GM21737 (cell line): ENCODE measurements at regions not wholly inside any gene's neighbourhood (a gene's known extent, or its start where the extent isn't known, plus 50 kb on each side); places are given as distances from the start of the nearest gene placed in this dataset.
"Not testable (repeated sequence)": the region's sequence is repeated elsewhere in the genome, so short reads cannot be mapped to it uniquely, and the experiment has no call there.

Source experiments
- ATAC-seq: cut with Tn5 transposase; IDR thresholded peaks from one replicate; pipeline ENCODE4 v1.9.1; 2021; ENCODE audit warnings: mild to moderate bottlenecking, moderate library complexity; ENCODE audit not compliant: unreplicated experiment

DNA sequence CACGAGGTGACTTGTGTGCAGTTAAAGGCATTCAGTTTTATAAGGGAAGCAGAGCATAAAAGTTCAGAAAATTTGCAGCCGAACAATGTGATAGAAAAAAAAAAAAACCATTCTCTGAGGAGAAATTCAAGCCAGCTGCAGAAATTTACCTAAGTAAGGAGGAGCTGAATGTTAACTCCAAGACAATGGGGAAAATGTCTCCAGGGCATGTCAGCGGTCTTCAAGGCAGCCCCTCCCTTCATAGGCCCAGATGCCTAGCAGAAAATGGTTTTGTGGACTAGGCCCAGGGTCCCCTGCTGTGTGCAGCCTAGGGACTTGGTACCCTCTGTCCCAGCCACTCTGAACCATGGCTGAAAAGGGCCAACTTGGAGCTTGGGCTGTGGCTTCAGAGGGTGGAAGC is 1764.0 kb downstream of the C4orf33 start:
- ATAC-seq, result no peak

DNA sequence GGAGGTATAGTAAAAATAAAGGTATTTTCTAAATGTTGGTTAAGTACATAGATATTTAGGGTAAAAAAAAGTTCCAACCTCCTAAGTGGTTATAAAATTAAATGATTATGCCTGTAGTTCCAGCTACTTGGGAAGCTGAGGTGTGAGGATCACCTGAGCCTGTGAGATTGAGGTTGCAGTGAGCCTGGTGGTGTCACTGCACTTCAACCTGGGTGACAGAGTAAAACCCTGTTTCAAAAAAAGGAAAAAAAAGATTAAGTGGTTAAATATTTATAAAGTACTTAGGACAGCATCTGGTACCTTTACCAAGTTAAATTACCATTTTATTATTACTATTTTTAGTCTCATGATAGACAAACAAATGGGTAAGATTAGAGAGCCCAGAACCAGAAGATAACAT is 1801.0 kb downstream of the C4orf33 start:
- no peak for ATAC-seq

DNA sequence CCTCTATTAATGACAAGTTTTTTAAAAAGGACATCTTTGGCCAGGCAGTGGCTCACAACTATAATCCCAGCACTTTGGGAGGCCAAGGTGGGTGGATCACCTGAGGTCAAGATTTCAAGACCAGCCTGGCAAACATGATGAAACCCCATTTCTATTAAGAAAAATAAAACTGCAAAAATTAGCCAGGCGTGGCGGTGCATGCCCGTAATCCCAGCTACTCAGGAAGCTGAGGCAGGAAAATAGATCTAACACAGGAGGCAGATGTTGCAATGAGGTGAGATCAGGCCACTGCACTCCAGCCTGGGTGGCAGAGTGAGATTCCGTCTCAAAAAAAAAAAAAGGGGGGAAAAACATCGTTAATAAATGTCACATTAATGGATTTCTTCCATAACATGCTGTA is 1805.4 kb downstream of the C4orf33 start:
- ATAC-seq, result no peak

DNA sequence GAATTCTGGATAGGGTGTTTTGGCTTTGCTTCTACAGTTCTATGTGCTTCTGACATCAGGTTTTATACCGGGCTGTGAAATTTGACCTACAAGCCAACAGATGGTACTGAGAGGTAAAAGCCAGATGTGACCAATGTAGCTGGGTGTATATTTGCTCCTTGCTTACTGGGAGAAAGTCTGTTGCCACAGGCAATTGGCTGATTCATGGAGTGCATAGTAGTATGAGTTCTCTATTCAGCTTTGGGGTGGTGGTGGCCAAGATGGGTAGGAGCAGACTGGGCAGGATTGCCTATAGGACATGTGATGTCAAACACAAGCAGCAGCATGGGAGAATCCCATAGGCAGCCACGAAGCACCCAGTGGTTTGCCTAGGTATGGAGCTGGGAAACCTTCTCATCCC is 1827.0 kb downstream of the C4orf33 start:
- ATAC-seq, result no peak

DNA sequence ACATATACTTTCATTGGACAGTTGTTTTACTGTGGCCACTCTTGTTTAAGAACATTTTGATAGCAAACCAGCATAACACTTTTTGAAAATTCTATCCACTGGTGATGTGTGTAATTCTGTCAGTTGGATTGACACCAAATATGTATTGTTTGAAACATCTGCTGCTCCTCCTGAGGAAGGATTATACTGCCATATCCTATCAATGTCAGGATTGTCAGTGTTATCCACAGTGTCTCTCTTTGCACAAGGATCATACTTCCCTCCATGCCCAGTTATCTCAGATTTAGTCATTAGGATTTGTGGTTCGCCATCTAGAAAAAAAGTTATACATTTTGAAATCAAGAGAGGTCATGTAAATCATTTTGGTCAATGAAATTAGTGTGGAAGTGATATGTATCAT is 1859.6 kb downstream of the C4orf33 start:
- ATAC-seq, result no peak

DNA sequence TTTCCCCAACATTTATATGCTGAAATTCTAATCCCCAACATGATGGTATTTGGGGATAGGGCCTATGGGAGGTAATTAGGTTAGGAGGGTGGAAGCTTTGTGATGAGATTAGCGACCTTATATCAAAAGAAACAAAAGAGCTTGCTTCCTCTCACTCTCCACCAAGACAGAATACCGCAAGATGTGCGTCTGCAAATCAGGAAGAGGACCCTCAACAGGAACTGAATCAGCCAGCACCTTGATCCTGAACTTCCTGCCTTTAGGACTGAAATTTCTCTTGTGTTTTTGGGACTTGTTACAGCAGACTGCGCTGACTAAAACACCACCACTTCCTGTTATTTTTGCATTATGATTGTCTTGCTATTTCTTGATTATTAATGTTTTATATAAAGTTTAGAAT is 1889.4 kb downstream of the C4orf33 start:
- no peak for ATAC-seq

DNA sequence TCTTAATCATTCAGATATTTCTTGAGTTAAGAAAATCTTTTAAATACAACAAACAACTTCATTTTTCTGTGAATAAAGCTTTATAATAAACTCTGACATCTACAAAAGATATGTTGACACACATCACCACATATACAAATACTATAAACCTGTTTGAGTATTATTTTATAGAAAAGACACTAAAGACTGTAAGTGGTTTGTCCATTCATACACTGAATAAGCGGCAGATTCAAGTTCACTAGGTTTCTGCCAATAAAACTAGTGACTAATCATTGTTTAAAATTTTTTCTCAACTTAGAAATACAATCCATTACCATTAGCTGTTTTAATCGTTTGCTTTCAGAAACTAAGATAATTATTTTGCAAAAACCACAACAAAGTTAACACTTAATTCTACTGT is 1900.0 kb downstream of the C4orf33 start:
- no peak for ATAC-seq

DNA sequence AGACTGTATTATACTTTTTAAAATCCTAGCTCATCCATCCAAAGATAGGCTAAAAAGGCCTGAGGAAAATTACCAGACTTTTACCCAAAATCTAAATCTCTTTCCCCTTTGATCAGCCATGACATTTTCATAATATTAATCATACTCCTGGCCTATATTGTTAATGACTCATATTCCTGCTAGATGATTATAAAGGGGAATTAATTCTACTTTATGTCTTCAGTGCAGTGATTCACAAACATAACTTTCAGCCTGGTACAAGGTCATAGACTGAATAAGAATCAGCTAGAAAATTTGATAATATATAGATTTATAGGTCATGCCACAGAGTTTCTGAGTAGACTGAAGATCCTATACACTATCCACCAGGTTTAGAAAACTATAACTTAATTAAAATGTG is 1905.4 kb downstream of the C4orf33 start:
- ATAC-seq, result no peak

DNA sequence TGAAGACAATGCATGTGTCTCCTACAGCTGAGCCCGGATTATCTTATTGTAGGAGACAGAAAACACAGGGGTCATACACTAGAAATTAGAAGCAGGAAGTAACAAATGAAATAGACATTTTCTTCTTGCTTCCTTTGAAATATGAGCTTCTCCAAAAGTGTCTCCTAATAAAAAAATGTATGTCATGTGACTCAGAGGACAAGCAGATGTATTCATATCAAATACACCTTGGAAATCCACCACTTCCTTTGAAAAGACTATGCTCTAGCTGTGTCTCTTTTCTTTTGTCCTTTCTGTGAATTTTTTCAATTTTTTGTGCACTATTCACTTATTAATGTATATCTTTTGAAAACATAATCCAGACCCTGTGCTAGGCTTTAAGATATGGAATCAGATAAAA is 1906.2 kb downstream of the C4orf33 start:
- no peak for ATAC-seq

DNA sequence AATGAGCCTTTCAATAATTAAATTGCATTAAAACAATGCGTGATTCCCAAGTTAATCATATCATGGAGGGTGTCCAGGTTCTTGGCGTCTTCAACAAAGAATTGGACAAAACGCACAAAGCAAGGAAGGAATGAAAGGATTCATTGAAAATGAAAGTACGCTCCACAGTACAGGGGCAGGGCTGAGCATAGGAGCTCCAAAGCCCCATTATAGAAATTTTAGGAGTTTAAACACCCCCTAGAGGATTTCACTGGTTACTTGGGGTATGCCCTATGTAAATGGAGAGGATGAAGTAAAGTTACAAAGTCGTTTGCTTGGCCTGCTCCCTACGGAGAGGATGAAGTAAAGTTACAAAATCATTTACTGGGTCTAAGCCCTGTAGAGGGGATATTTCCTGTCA is 1910.4 kb downstream of the C4orf33 start:
- no peak for ATAC-seq

DNA sequence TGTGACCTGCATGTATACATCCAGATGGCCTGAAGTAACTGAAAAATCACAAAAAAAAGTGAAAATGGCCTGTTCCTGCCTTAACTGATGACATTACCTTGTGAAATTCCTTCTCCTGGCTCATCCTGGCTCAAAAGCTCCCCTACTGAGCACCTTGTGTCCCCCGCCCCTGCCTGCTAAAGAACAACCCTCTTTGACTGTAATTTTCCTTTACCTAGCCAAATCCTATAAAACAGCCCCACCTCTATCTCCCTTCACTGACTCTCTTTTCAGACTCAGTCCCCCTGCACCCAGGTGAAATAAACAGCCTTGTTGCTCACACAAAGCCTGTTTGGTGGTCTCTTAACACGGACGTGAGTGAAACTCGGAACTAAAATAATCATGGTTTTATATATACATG is 1916.0 kb downstream of the C4orf33 start:
- ATAC-seq, result not testable (repeated sequence)

DNA sequence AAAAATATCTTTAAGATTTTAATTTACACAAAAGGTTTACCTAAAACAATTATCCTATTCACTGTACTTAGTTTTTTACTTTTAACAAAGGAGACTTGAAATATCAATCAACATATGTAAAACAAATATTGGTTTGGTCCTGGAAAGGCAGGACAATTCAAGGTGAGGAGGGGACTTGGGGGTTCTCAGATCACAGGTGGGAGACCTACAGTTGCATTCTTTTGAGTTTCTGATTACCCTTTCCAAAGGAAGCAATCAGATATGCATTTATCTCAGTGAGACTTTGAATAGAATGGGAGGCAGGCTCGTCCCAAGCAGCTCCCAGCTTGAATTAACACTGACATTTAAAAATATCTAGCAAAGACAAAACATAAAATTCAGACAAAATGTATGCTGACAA is 1917.3 kb downstream of the C4orf33 start:
- ATAC-seq, result no peak

DNA sequence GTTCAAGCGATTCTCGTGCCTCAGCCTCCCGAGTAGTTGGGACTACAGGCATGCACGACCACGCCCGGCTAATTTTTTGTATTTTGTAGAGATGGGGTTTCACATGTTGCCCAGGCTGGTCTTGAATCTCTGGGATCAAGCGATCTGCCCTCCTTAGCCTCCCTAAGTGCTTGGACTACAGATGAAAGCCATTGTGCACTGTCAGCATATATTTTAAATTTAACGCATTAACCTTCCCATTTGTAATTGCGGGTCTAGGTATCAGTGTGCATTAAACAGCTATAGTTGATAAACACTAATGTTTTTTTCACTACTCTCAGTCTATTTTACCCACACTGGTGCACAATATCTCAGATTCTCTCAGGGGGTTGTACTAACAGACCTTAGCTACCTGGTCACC is 1930.8 kb downstream of the C4orf33 start:
- ATAC-seq, result no peak

DNA sequence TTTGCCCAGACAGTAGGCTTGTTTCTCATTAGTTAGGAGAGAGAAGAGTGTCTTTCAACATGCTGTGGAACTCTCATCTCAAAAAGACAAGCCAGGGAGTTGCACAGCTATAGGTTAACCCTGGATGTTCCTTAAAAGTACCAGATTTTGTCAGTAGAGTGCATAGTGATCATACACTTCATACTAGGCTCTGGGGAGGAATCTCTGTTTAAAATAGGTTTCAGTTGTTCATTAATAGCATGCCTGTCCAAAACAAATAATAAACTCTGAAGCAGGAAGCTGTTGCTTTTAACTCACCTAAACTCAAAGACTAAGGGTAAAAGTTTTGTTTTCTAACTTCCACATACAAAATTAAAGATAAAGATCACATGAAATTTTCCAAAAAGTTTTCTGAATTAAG is 1948.4 kb downstream of the C4orf33 start:
- ATAC-seq, result no peak

DNA sequence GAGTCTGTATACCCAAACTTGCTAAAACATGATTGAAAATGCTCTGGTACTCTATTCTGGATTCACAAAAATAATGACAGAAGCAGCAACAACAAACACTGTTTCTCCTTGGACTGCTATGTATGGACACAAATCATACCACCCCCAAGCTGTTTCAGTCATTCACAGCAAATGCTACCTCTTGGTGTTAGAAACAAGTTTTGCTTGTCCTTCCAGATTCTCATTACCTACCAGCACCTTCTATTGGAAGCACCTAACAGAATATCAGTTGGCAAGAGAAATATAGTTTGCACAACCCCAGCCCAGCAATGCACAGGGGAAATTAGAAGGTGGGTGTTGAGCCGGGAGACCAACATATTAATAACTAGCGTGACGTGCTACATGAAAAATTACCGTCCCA is 1950.9 kb downstream of the C4orf33 start:
- ATAC-seq, result no peak

DNA sequence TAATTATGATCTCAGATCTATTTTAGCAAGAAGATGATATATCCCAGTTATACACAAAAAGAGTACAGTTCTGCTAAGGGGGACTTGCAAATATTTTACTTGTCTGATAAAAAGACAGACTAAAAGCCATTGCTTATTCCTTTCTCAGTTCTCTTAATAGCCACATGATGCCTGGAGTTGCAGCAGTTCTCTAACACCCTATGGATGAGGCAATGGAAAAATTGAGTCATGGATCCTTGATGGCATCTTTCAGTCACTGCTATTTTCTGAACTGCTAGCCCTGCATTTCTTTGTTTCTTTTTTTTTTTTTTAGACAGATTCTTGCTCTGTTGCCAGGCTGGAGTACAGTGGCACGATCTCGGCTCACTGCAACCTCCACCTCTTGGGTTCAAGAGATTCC is 1956.7 kb downstream of the C4orf33 start:
- no peak for ATAC-seq

DNA sequence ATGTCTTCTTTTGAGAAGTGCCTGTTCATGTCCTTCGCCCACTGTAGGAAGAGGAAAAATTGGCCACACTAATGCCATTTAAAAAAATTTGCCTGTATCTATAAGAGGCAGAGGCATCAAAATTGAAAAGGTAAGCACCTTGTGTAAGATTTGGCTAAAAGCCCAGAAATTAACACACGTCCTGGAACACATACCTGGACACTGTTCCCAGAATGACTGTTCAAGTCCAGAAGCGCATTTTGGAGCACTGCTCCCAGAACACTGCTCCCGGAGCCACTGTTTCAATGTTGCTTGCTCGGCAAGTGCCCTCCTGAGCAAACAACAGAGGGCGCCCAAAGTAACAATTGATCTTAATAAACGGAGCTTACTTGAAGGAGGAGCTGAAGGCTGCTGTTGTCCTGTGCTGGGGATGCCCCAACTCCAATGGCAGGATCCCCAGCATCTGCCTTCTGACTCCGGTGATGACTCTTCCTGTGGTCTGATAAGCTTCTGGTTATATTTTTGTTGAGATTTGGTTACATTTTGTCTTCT is 1958.6 kb downstream of the C4orf33 start:
- ATAC-seq, result no peak

DNA sequence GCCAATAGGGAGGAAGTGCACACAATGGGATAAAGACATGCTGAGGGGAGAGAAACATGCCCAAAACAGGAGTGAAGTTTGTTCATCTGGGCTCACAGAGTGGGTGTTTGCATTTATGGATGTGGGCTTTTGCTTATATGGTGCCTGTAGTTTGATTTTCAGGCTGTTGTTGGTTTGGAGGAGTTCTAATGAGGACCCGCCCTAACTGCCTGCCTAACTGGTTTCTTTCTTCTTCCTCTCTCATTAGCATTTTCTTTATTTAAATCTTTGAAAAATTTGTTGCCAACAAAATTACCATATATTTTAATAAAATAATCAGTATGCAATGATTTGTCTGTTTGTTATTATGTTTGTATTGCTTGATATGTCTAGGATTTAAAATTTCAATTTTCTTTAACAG is 1965.8 kb downstream of the C4orf33 start:
- no peak for ATAC-seq

DNA sequence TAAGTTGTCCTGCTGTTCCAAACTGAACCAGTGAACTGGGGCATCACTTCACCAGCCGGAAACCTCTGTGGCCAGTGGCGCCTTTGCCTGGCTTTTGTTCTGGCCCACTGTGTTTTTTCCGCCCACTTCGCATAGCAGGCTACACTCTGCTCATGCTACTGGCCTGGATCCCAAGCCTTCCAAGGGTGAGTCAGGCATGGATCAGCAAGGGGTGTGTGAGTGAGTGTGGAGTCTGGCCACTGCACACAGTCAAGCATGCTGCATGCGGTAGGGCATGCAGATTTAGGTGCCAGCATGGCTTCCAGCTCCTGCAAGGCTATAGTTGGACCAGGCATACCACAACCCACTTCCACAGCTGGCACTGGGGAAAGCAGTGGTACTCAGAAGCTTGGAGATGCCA is 1967.9 kb downstream of the C4orf33 start:
- no peak for ATAC-seq

DNA sequence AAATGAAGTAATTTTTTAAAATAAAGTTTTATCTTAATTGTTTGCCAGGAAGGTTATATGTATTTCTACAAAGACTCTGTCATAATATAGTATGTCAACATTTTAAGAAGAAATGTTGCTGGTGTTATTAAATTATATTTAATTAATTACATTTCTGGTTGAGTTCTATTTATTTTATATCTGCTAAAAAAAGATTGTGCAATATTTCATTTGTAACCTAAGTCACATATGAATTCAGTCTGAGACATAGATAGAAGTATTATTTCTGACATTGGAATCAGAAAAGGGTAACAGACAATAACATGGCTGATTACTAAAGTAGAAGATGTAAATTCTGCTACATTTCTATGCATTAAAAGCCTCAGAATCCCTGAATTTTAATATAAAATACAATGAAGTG is 1985.1 kb downstream of the C4orf33 start:
- ATAC-seq, result no peak

DNA sequence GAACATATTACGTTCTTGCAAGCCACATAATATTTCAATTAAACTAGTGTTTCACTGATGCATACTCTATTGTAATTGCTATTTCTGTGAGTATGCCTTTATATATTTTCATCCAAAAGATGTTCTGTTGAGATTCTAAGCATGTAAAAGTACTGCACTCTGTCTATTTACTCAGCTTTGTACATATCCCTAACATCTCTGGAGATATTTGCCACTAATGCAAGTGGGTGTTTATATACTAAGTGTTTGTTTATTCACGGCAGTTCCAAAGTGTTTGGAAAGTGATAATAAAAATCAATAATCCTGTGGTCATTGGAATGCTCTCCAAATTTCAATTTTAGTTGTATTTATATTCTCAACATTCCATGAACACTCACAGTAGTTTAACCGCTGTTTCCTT is 1989.0 kb downstream of the C4orf33 start:
- no peak for ATAC-seq

DNA sequence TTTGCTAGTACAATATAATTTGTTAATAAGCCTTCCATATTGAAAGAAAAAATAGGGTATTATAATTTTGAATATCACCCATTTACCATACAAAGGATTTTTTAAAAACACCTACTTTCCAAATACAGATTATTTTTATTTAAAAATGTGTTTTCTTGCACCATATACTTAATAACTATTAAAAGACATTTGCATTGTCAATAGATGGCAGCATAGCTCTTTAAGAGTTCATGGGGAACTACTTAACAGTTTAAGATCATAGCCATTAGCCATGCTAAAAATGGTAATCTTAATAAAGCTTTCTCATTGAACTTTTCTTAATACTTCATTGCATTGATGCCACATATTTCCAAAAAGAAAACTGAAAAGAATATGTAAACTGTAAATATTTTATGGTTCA is 1995.9 kb downstream of the C4orf33 start:
- ATAC-seq, result no peak

DNA sequence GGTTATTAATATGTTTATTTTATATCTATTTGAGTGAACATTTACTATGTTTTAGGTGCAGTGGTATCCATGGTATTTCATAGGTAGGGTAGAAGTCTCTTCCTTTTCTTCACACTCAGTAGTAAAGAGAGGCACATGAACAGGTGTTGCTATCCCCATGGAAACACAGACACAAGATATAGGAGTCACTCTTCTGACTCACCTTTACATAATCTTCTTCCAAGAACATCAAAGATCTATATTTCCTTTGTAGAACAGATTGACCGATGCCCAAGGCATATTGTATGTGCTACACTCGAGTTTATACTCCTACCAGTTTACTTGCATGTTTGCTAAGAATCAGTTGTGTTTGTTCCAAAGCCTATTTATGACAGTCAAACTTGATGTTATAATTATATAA is 1997.4 kb downstream of the C4orf33 start:
- ATAC-seq, result no peak

DNA sequence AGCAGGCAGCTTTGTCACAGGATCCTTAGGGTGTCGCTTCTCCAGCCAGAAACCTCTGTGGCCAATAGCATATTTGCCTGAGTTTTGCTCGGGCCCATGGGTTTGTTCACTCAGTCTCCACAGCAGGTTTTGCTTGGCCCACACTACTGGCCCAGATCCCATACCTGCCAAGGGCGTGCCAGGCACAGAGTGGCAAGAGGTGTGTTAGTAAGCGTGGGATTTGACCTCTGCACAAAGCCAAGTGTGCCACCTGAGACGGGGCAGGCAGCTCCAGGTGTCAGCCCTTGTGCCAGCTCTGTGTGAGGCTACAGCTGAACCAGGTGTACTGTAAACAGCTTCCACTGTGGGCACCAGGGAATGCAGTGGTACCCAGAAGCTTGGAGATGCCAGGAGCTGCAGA is 2003.0 kb downstream of the C4orf33 start:
- no peak for ATAC-seq
